H1 (cell line): ENCODE measurements at regions not wholly inside any gene's neighbourhood (a gene's known extent, or its start where the extent isn't known, plus 50 kb on each side); places are given as distances from the start of the nearest gene placed in this dataset.

Source experiments
- CTCF ChIA-PET: fragments of 300-600 bp; sonication (Branson Sonifier 250); formaldehyde crosslinking; loops from one replicate; lab custom pipeline; 2021; ENCODE audit not compliant: partially characterized antibody; lab: Charles Lee
- POLR2A ChIA-PET: fragments of 300-600 bp; sonication (Branson Sonifier 250); formaldehyde crosslinking; loops from one replicate; lab custom pipeline; 2021; ENCODE audit warnings: inconsistent platforms; ENCODE audit not compliant: partially characterized antibody; lab: Charles Lee
- DNase-seq, 2 experiments: peaks; one replicate each; pipeline versions ENCODE4 v3.0.0 to v3.0.0-alpha.2; 2010 to 2022; ENCODE audit warnings: low spot score in 2 of 2, low read depth in 1 of 2, mixed read lengths in 1 of 2
- FAIRE-seq: peaks from 2 replicates; lab custom pipeline; 2011; peaks lifted over from hg19 to GRCh38; lab: Jason Lieb, UNC
- H2AFZ ChIP-seq: 2 replicates; pipeline ENCODE4 v1.8.1; 2012; ENCODE audit warnings: low read length, inconsistent platforms
- H2AK5ac ChIP-seq: 2 replicates; pipeline ENCODE4 v1.6.1; 2013; ENCODE audit warnings: low read depth, low read length
- H2BK120ac ChIP-seq: replicated peaks from 2 replicates; pipeline ENCODE3; 2013; ENCODE audit warnings: low read depth, low read length, inconsistent platforms
- H2BK12ac ChIP-seq: 2 replicates; pipeline ENCODE4 v1.6.1; 2013; ENCODE audit warnings: low read depth, low read length
- H2BK15ac ChIP-seq: 2 replicates; pipeline ENCODE4 v1.6.1; 2013; ENCODE audit warnings: low read length
- H2BK20ac ChIP-seq: 2 replicates; pipeline ENCODE4 v1.6.1; 2013; ENCODE audit warnings: low read length
- H2BK5ac ChIP-seq: 2 replicates; pipeline ENCODE4 v1.6.1; 2013; ENCODE audit warnings: low read depth, low read length
- H3K14ac ChIP-seq: 2 replicates; pipeline ENCODE4 v1.6.1; 2013; ENCODE audit warnings: inconsistent platforms; ENCODE audit not compliant: insufficient read length
- H3K18ac ChIP-seq: 2 replicates; pipeline ENCODE4 v1.6.1; 2013; ENCODE audit warnings: low read length; ENCODE audit errors: extremely low read depth
- H3K23ac ChIP-seq: 2 replicates; pipeline ENCODE4 v1.6.1; 2013; ENCODE audit warnings: inconsistent platforms; ENCODE audit not compliant: insufficient read length
- H3K23me2 ChIP-seq: 2 replicates; pipeline ENCODE4 v1.6.1; 2013; ENCODE audit warnings: low read depth, low read length
- H3K27ac ChIP-seq: 2 replicates; pipeline ENCODE4 v1.6.1; 2011; ENCODE audit warnings: low read depth, low read length, inconsistent platforms
- H3K27me3 ChIP-seq, 4 experiments: replicated peaks in 1 of 4; 1 replicate in 1 of 4; 2 replicates in 3 of 4; pipeline versions ENCODE4 v1.6.1 to v1.8.1; 2011 to 2013; ENCODE audit warnings: low read length in 3 of 4, mild to moderate bottlenecking in 3 of 4, inconsistent platforms in 2 of 4, mixed read lengths in 2 of 4, moderate library complexity in 1 of 4; ENCODE audit not compliant: control insufficient read depth in 3 of 4, insufficient read depth in 3 of 4; ENCODE audit errors: extremely low read depth in 1 of 4
- H3K36me3 ChIP-seq, 4 experiments: 2 replicates each; pipeline versions ENCODE4 v1.6.1 to v1.8.1; 2011 to 2013; ENCODE audit warnings: mild to moderate bottlenecking in 4 of 4, low read length in 3 of 4, moderate library complexity in 2 of 4, control low read depth in 1 of 4, inconsistent platforms in 1 of 4; ENCODE audit not compliant: insufficient read depth in 4 of 4, control insufficient read depth in 2 of 4
- H3K4ac ChIP-seq: replicated peaks from 2 replicates; pipeline ENCODE3; 2013; ENCODE audit warnings: low read length, low read depth, mixed read lengths, inconsistent platforms; ENCODE audit not compliant: insufficient read length
- H3K4me1 ChIP-seq, 4 experiments: replicated peaks in 1 of 4; 1 replicate in 1 of 4; 2 replicates in 3 of 4; pipeline versions ENCODE4 v1.6.1 to v1.8.1; 2011 to 2013; ENCODE audit warnings: low read length in 3 of 4, inconsistent platforms in 2 of 4, mixed read lengths in 1 of 4; ENCODE audit not compliant: insufficient read depth in 4 of 4, control insufficient read depth in 3 of 4
- H3K4me2 ChIP-seq, 2 experiments: 2 replicates each; pipeline versions ENCODE4 v1.6.1 to v1.8.1; 2011 to 2013; ENCODE audit warnings: low read depth in 2 of 2, low read length in 2 of 2, control low read depth in 1 of 2, inconsistent platforms in 1 of 2, mild to moderate bottlenecking in 1 of 2; ENCODE audit not compliant: insufficient read depth in 1 of 2
- H3K4me3 ChIP-seq, 4 experiments: fragments of 200-600, 300-600 bp in 1 of 4; sonication (generic), shearing (Covaris generic), sonication (Bioruptor Twin) in 1 of 4; 2 replicates each; pipeline versions ENCODE4 v1.5.1 to v1.8.1; 2011 to 2016; ENCODE audit warnings: low read length in 4 of 4, low read depth in 3 of 4, control low read depth in 2 of 4, inconsistent platforms in 2 of 4, mild to moderate bottlenecking in 2 of 4, mixed read lengths in 1 of 4, moderate library complexity in 1 of 4; ENCODE audit not compliant: insufficient read depth in 2 of 4; ENCODE audit errors: extremely low read depth in 1 of 4
- H3K56ac ChIP-seq: replicated peaks from 2 replicates; pipeline ENCODE3; 2013; ENCODE audit warnings: low read depth, mild to moderate bottlenecking, mixed read lengths, low read length, inconsistent platforms; ENCODE audit not compliant: insufficient read length
- H3K79me1 ChIP-seq: 2 replicates; pipeline ENCODE4 v1.6.1; 2013; ENCODE audit warnings: low read depth, low read length, control low read depth
- H3K79me2 ChIP-seq, 2 experiments: 2 replicates each; pipeline versions ENCODE4 v1.6.1 to v1.8.1; 2012 to 2013; ENCODE audit warnings: low read length in 2 of 2, mild to moderate bottlenecking in 2 of 2, inconsistent platforms in 1 of 2; ENCODE audit not compliant: insufficient read depth in 2 of 2, control insufficient read depth in 1 of 2
- H3K9ac ChIP-seq, 4 experiments: replicated peaks in 1 of 4; 1 replicate in 1 of 4; 2 replicates in 3 of 4; pipeline versions ENCODE4 v1.6.1 to v1.8.1; 2011 to 2013; ENCODE audit warnings: low read depth in 3 of 4, low read length in 3 of 4, control low read depth in 2 of 4, mild to moderate bottlenecking in 2 of 4, moderate library complexity in 2 of 4, inconsistent platforms in 1 of 4; ENCODE audit errors: extremely low read depth in 1 of 4
- H3K9me3 ChIP-seq, 2 experiments: 2 replicates each; pipeline versions ENCODE4 v1.6.1 to v1.8.1; 2012 to 2013; ENCODE audit warnings: mild to moderate bottlenecking in 2 of 2, moderate library complexity in 2 of 2, control low read depth in 1 of 2, inconsistent platforms in 1 of 2, low read depth in 1 of 2, low read length in 1 of 2, mixed read lengths in 1 of 2; ENCODE audit not compliant: insufficient read depth in 2 of 2
- H4K20me1 ChIP-seq, 2 experiments: replicated peaks in 1 of 2; 2 replicates each; pipeline versions ENCODE3 to v1.8.1; 2011 to 2013; ENCODE audit warnings: inconsistent platforms in 2 of 2, low read length in 2 of 2, mild to moderate bottlenecking in 1 of 2; ENCODE audit not compliant: insufficient read depth in 2 of 2, control insufficient read depth in 1 of 2
- H4K5ac ChIP-seq: 2 replicates; pipeline ENCODE4 v1.6.1; 2013; ENCODE audit warnings: low read length, low read depth, mixed read lengths, inconsistent platforms; ENCODE audit not compliant: insufficient read length
- H4K8ac ChIP-seq: 2 replicates; pipeline ENCODE4 v1.8.0; 2013; ENCODE audit warnings: mild to moderate bottlenecking, moderate library complexity, low read length, inconsistent platforms; ENCODE audit not compliant: insufficient read depth; ENCODE audit errors: extremely low read depth
- H4K91ac ChIP-seq: replicated peaks from 2 replicates; pipeline ENCODE3; 2013; ENCODE audit warnings: low read length, mixed read lengths, inconsistent platforms; ENCODE audit not compliant: insufficient read length
- CTBP2 ChIP-seq: IDR thresholded peaks from 2 replicates; pipeline ENCODE4 v1.7.0; 2011; ENCODE audit warnings: borderline replicate concordance, mild to moderate bottlenecking, moderate library complexity, mixed read lengths, low read length; ENCODE audit not compliant: insufficient read depth, insufficient read length
- EP300 ChIP-seq, 2 experiments: IDR thresholded peaks; 1 replicate in 1 of 2; 2 replicates in 1 of 2; pipeline ENCODE4 v1.6.1; 2011 to 2012; ENCODE audit warnings: low read depth in 2 of 2, low read length in 2 of 2, mild to moderate bottlenecking in 2 of 2, borderline replicate concordance in 1 of 2, inconsistent platforms in 1 of 2, moderate library complexity in 1 of 2
- KDM1A ChIP-seq: fragments of 200-600, 300-600 bp; sonication (generic); IDR thresholded peaks from 2 replicates; pipeline ENCODE4 v1.7.1; 2016; ENCODE audit warnings: mild to moderate bottlenecking, low read length, borderline replicate concordance
- RAD21 ChIP-seq, 2 experiments: IDR thresholded peaks in 1 of 2; conservative IDR thresholded peaks in 1 of 2; 2 replicates each; pipeline ENCODE4 v1.6.1; 2011; ENCODE audit warnings: low read depth in 2 of 2, low read length in 2 of 2, improper control_type of control experiment in 1 of 2, inconsistent platforms in 1 of 2, mild to moderate bottlenecking in 1 of 2, moderate library complexity in 1 of 2
- SP2 ChIP-seq: IDR thresholded peaks from 2 replicates; pipeline ENCODE4 v1.6.1; 2012; ENCODE audit warnings: mild to moderate bottlenecking, low read length, inconsistent platforms
- SP4 ChIP-seq: IDR thresholded peaks from 2 replicates; pipeline ENCODE4 v1.6.1; 2012; ENCODE audit warnings: low read length, inconsistent platforms
- YY1 ChIP-seq: IDR thresholded peaks from 2 replicates; pipeline ENCODE4 v1.6.1; 2011; ENCODE audit warnings: low read depth, mild to moderate bottlenecking, low read length
- WGBS, 2 experiments: shearing (Covaris generic) in 1 of 2; methylation state at CpG; one replicate each; pipeline versions ENCODE4 v1.1.6 to v1.1.7; 2013 to 2015; ENCODE audit warnings: low lambda C conversion rate in 2 of 2, mixed read lengths in 2 of 2, inconsistent platforms in 1 of 2, low coverage in 1 of 2, missing lambda C conversion rate in 1 of 2; ENCODE audit not compliant: insufficient replicate concordance in 2 of 2, insufficient coverage in 1 of 2, insufficient read length in 1 of 2; ENCODE audit errors: extremely low coverage in 1 of 2, missing lambda C conversion rate in 1 of 2; 5-methylcytosine and 5-hydroxymethylcytosine counted together
- TF ChIP-seq, protein P1 (sequence below): IDR thresholded peaks from 2 replicates; pipeline ENCODE4 v1.6.1; 2012; ENCODE audit warnings: inconsistent platforms

DNA sequence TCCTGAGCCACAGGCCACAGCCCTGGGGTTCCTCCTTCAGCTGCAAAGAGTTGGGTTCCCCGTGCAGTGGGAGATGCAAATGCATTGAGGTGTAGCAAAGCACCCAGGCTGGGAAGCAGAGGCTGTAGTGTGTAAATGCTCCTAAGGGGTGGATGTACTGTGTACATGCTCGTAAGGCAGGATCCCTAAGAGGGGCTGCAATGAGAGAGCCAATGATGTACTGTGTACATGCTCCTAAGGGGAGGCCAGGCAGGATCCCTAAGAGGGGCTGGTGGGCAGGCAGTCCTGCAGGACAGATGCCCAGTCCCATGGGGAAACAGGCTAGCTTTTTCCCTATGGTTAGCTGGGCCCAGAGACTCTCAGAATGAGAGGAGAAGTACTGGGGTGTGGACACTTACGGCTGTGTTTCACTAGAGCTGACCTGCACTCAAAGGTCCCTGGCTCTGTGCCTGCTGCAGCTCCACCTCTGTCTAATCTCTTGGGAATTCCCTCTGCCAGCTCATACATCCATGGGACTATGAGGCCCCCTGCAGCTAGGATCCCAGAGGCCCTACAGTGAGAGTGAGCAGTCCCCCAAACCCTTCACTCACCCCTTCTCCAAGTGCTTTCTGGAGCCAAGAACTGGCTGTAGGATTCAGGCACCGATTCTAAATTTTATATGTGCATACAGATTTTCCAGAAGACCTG lies 261.9 kb upstream of the LUZP2 start:
- Histone ChIP-seq H2BK12ac (no peak overlapping the region), H3K4me2 (no peak overlapping the region), H4K20me1 (no peaks in the 10 kb centered on the region), H3K4me3 (no peak overlapping the region), H2BK5ac (no peak overlapping the region), H3K18ac (no peak overlapping the region), H3K14ac (no peak overlapping the region), H2BK120ac (no peak overlapping the region), H2AK5ac (no peak overlapping the region), H3K9ac (no peak overlapping the region), H4K91ac (no peak overlapping the region), H3K23ac (no peak overlapping the region), H3K79me1 (no peaks in the 10 kb centered on the region), H2AFZ (no peak overlapping the region), H3K56ac (no peak overlapping the region), H3K27me3 (no peaks in the 10 kb centered on the region), H3K79me2 (no peaks in the 10 kb centered on the region), H2BK15ac (no peak overlapping the region), H4K8ac (no peak overlapping the region), H3K23me2 (no peaks in the 10 kb centered on the region), H2BK20ac (no peak overlapping the region), H3K36me3 (no peaks in the 10 kb centered on the region), H3K4me1 (no peaks in the 10 kb centered on the region), H3K4ac (no peak overlapping the region), H3K9me3 (no peaks in the 10 kb centered on the region), H3K27ac (no peak overlapping the region), H4K5ac (no peak overlapping the region)
- 95% methylated on average over 4 of the region's 4 CpGs; no CpG with 5 or more reads in 1 of the 2 experiments for WGBS, 2 experiments
- no peak for DNase-seq
- POLR2A ChIA-PET, result no interaction called here
- CTCF ChIA-PET, result interaction anchor here (1.0 to 1.6 kb wide), 3 partner anchors 12 to 1120 kb away, joined by 3 to 6 read pairs (median 3); no protein-coding TSS in a partner anchor
- FAIRE-seq, result no peak
- TF ChIP-seq RAD21 (IDR thresholded peaks at IDR 0.05 in 1 of 2, conservative IDR thresholded peaks at IDR 0.05 in 1 of 2; ENCODE audit: low read depth in 2 of 2, low read length in 2 of 2), result peak; percentile 16 to 30; a peak in 3 of 4 replicates
- TF ChIP-seq SP4, result no peak
- TF ChIP-seq CTBP2, result no peak
- TF ChIP-seq YY1, result no peak
- no peak for TF ChIP-seq KDM1A
- TF ChIP-seq EP300 (IDR thresholded peaks at IDR 0.05; ENCODE audit: borderline replicate concordance in 1 of 2, low read depth in 2 of 2, low read length in 2 of 2), result no peak
- TF ChIP-seq, protein P1, sequence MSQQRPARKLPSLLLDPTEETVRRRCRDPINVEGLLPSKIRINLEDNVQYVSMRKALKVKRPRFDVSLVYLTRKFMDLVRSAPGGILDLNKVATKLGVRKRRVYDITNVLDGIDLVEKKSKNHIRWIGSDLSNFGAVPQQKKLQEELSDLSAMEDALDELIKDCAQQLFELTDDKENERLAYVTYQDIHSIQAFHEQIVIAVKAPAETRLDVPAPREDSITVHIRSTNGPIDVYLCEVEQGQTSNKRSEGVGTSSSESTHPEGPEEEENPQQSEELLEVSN, result no peak
- no peak for TF ChIP-seq SP2
